Esophagus mucosa (tissue), 1 donor: ENCODE measurements at regions not wholly inside any gene's neighbourhood (a gene's known extent, or its start where the extent isn't known, plus 50 kb on each side); places are given as distances from the start of the nearest gene placed in this dataset.
"Not testable (repeated sequence)": the region's sequence is repeated elsewhere in the genome, so short reads cannot be mapped to it uniquely, and the experiment has no call there.

Experiments
- ATAC-seq: fragments of 200-7000 bp; cut with Tn5 transposase; one replicate; pipeline ENCODE4 v1.9.1; 2020
- donor health status: DM: yes; HTN: yes; CAD: no.

DNA sequence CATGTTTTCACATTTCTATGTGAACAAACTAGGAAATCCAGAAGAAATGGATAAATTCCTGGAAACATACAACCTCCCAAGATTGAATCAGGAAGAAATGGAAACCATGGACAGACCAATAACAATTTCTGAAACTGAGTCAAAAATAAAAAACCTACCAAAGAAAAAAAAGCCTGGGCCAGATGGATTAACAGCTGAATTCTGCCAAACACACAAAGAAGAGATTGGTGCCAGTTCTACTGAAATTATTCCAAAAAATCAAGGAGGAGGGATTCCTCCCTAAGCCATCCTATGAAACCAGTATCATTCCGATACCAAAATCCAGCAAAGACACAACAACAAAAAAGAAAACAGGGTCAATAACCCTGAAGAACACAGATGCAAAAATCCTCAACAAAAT, 166.9 kb upstream of the FBXL7 start:
- ATAC-seq: no peak

- ATAC-seq: no peak
These were observed 173.0 kb upstream of the FBXL7 start for GRCh38 chr5:15326932-15327331.

GRCh38 chr5:15326471-15326870, 173.5 kb upstream of the FBXL7 start:
- ATAC-seq: no peak

- no peak for ATAC-seq
These were observed 177.6 kb upstream of the FBXL7 start for GRCh38 chr5:15322421-15322820.

GRCh38 chr5:15321776-15322175, 178.2 kb upstream of the FBXL7 start:
- ATAC-seq: no peak

GRCh38 chr5:15320871-15321270, 179.1 kb upstream of the FBXL7 start:
- no peak for ATAC-seq

- no peak for ATAC-seq
These were observed 194.8 kb upstream of the FBXL7 start for GRCh38 chr5:15304914-15305834.

DNA sequence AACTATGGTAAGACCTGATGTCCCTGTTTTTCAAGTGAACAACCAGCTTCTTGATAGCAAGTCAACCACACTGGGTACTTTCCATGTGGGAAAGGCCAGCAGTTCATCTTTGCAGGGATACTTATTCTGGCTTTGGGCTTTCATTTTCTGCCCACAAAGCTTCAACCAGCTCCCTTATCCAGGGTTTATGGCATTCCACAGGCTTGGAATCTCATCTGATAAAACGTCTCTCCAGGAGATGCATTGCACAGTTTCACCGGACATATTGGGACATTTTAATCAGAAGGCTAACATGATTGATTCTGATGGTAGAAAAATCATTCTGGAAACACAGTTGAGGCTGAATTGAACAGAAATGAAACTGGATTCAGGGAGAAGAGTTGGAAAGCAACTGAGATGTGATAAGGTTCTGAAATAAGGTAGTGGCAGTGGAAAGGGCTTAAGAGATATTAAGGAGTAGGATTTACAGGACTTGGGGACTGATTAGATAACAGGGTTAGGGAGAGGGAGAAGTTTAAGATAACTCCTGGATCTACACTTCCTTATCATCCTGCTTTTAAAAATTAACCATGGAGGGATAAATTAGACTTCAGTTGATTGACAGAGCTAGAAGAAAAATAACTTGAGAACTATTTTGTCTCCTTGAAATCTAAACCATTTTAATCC, 195.8 kb upstream of the FBXL7 start:
- no peak for ATAC-seq

GRCh38 chr5:15300141-15300540, 199.8 kb upstream of the FBXL7 start:
- ATAC-seq: no peak

- ATAC-seq: no peak
These were observed 209.0 kb upstream of the FBXL7 start for GRCh38 chr5:15290953-15291352.

- no peak for ATAC-seq
These were observed 213.3 kb upstream of the FBXL7 start for GRCh38 chr5:15286650-15287049.

DNA sequence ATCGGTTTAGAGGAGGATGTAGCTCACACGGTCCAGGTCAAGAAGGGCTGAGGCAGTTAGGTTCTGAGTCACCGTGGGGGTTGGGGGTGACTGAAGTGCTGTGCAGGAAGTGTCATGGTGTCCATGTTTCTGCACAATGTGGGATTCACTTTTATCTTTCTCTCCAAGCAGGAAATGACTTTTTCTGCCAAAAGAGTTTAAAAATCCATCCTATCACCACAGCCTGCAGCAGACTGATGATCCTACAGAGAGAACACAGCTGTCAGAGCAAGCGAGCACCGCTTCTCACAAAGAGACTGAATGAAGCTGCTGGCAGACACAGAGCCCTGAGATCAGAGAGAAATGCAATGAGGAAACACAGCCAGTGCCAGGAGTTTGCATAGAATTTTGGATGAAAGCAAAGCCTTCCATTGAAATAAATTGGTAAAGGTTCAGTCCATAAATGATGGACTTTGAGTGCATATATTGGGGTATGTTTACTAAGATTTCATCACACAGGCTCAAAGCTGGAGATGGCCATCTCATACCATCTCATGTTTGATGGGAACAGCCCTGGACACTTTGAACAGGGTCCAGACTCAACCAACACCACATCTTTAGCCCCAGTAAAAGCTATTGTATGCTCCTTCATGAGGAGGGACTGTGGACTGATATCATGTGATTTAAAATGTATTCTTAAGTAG, 213.9 kb upstream of the FBXL7 start:
- peak; percentile 44 for ATAC-seq

GRCh38 chr5:15284706-15285105, 215.3 kb upstream of the FBXL7 start:
- no peak for ATAC-seq

DNA sequence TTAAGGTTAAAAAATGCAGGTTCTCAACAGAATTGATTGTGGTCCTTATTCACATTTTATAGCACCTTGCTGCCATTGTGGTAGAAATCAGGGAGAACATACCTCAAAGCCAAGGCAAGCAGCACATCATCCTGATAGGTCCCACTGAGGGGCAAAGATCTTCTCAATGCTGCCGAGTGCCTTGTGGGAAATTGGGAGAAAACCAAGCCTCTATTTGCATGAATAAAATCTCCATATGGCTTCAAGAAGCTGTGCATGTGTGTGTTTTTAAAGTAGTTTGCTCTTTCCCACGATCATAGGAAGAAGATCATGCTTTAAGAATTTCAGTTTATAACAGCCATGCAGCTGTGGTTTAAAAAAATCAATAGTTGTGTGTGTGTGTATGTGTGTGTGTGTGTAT, 216.9 kb upstream of the FBXL7 start:
- no peak for ATAC-seq

DNA sequence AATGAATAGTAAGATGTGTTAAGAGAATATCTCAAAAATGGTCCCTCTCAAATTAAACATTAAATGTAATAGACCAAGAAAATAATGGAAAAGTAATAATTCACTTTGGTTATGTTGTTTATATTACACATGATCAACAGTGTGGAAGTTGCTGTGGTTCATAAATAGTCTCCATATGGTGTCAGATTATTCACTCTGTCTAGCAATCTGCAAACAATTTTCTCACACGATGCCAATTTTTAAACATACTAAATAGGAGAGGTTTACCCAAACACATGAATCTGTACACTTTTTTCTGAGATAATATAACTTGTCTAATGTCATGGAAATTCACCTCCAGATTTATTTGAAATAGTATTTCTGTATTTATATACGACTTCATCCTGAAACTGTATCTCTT, 217.4 kb upstream of the FBXL7 start:
- no peak for ATAC-seq

DNA sequence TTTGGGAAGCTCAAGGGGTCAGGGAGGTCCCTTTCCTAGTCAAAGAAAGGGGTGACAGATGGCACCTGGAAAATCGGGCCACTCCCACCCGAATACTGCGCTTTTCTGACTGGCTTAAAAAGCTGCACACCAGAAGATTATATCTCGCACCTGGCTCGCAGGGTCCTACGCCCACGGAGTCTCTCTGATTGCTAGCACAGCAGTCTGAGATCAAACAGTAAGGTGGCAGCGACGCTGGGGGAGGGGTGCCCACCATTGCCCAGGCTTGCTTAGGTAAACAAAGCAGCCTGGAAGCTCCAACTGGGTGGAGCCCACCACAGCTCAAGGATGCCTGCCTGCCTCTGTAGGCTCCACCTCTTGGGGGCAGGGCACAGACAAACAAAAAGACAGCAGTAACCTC, 228.4 kb upstream of the FBXL7 start:
- ATAC-seq: not testable (repeated sequence)

GRCh38 chr5:15267966-15268365, 232.0 kb upstream of the FBXL7 start:
- no peak for ATAC-seq

GRCh38 chr5:15266841-15267240, 233.1 kb upstream of the FBXL7 start:
- ATAC-seq: no peak

DNA sequence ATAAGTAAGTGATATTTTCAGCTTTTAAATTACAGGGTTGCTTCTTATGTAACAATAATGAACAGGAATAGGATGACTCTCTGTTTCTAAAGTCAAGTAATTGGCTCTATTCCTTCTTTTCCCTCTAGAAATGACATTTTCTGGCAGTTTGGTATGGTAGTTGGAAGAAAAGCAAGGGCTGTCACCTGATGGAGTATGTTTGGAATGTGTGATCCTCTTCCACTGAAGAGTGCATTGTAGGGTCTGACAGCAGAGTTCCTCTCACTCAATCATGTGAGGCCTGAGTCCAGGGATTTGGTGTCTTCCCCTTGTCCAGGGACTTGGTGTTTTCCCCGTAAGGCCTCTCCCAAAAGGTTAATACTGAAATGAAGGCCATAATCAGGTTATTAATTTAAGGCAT, 233.8 kb upstream of the FBXL7 start:
- ATAC-seq: no peak

- no peak for ATAC-seq
These were observed 236.0 kb upstream of the FBXL7 start for GRCh38 chr5:15263942-15264341.

DNA sequence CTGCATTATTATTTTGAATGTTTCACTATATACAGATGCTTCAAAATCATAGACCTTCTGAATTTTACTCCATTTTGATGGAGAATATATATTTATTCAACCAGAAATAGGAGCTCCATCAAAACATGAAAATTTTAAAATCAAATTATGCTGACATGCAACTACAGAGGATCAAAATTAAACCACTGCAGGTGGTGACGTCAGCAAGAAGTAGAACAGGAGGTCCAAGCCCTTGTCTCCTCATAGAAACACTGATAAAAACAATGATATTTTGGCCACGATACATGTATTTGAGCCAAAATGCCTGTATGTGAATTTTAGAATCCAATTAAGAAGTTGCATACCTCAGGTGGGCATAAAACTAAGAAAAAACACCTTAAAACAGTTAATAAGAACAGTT, 236.6 kb upstream of the FBXL7 start:
- no peak for ATAC-seq

GRCh38 chr5:15261269-15261995, 238.5 kb upstream of the FBXL7 start:
- no peak for ATAC-seq
